Activated effector memory CD4-positive, alpha-beta T cell treated with Interleukin-2 at 50 U/mL for 16 hours (primary cell): ENCODE measurements at regions not wholly inside any gene's neighbourhood (a gene's known extent, or its start where the extent isn't known, plus 50 kb on each side); places are given as distances from the start of the nearest gene placed in this dataset.

Experiments
- DNase-seq: peaks from one replicate; pipeline ENCODE4 v3.0.0-alpha.2; 2020

- DNase-seq = no peak
These were observed 483.6 kb downstream of the GADD45G start for GRCh38 chr9:90088434-90088833.

- no peak for DNase-seq
These were observed 484.0 kb downstream of the GADD45G start for GRCh38 chr9:90088856-90089255.

GRCh38 chr9:90090997-90091396 lies 486.2 kb downstream of the GADD45G start:
- DNase-seq = no peak

- DNase-seq = no peak
These were observed 487.7 kb downstream of the GADD45G start for GRCh38 chr9:90092508-90092907.

- DNase-seq = no peak
These were observed 490.9 kb downstream of the GADD45G start for GRCh38 chr9:90095682-90096081.

- no peak for DNase-seq
These were observed 492.4 kb downstream of the GADD45G start for GRCh38 chr9:90097237-90097636.

GRCh38 chr9:90098408-90098807 lies 493.6 kb downstream of the GADD45G start:
- DNase-seq = no peak

- DNase-seq = no peak
These were observed 494.6 kb downstream of the GADD45G start for GRCh38 chr9:90099262-90099963.

GRCh38 chr9:90100014-90100413 lies 495.2 kb downstream of the GADD45G start:
- no peak for DNase-seq

GRCh38 chr9:90102292-90102901 lies 497.6 kb downstream of the GADD45G start:
- peak; percentile 61 for DNase-seq

- DNase-seq = no peak
These were observed 499.0 kb downstream of the GADD45G start for GRCh38 chr9:90103771-90104170.

GRCh38 chr9:90105773-90106172 lies 501.0 kb downstream of the GADD45G start:
- DNase-seq = no peak

- no peak for DNase-seq
These were observed 502.4 kb downstream of the GADD45G start for GRCh38 chr9:90107040-90107725.

GRCh38 chr9:90107726-90108655 lies 503.2 kb downstream of the GADD45G start:
- no peak for DNase-seq

GRCh38 chr9:90112788-90113187 lies 508.0 kb downstream of the GADD45G start:
- DNase-seq = no peak

- no peak for DNase-seq
These were observed 510.0 kb downstream of the GADD45G start for GRCh38 chr9:90114641-90115425.

- DNase-seq = no peak
These were observed 517.0 kb downstream of the GADD45G start for GRCh38 chr9:90121762-90122161.

- no peak for DNase-seq
These were observed 517.7 kb downstream of the DIRAS2 start for GRCh38 chr9:90124961-90125360.

GRCh38 chr9:90127923-90128322 lies 514.7 kb downstream of the DIRAS2 start:
- DNase-seq = no peak

- DNase-seq = no peak
These were observed 513.9 kb downstream of the DIRAS2 start for GRCh38 chr9:90128587-90129190.

GRCh38 chr9:90129446-90129845 lies 513.2 kb downstream of the DIRAS2 start:
- no peak for DNase-seq

- no peak for DNase-seq
These were observed 511.1 kb downstream of the DIRAS2 start for GRCh38 chr9:90131568-90131967.
